B cell (primary cell): ENCODE measurements at regions not wholly inside any gene's neighbourhood (a gene's known extent, or its start where the extent isn't known, plus 50 kb on each side); places are given as distances from the start of the nearest gene placed in this dataset.

ENCODE experiments used
- ATAC-seq: fragments of 200-7000 bp; cut with Tn5 transposase; one replicate; pipeline ENCODE4 v1.10.0; 2021; ENCODE audit warnings: low read depth, mild to moderate bottlenecking, moderate number of reproducible peaks, moderate library complexity
- CTCF ChIA-PET: fragments of 350-600 bp; sonication (Branson Sonifier 250); formaldehyde crosslinking; loops from one replicate; lab custom pipeline; 2021; ENCODE audit warnings: antibody characterized with exemption, inconsistent platforms; lab: Charles Lee
- POLR2A ChIA-PET: fragments of 350-600 bp; sonication (Branson Sonifier 250); formaldehyde crosslinking; loops from one replicate; lab custom pipeline; 2021; ENCODE audit warnings: antibody characterized with exemption; lab: Charles Lee
- DNase-seq: peaks from one replicate; pipeline ENCODE4 v3.0.0; 2013
- H2AFZ ChIP-seq: 2 replicates; pipeline ENCODE4 v1.6.1; 2012; ENCODE audit warnings: mild to moderate bottlenecking, low read depth, low read length; ENCODE audit not compliant: insufficient read depth, poor library complexity, severe bottlenecking
- H3K27ac ChIP-seq, 2 donors: 1 replicate in 1 of 2; 2 replicates in 1 of 2; pipeline ENCODE4 v1.5.1; 2012 to 2013; ENCODE audit warnings: low read length in 2 of 2, mild to moderate bottlenecking in 2 of 2, moderate library complexity in 1 of 2
- H3K27me3 ChIP-seq, 4 experiments: fragments of 200-600 bp in 1 of 4; sonication (generic) in 1 of 4; replicated peaks in 1 of 4; 1 replicate in 2 of 4; 2 replicates in 2 of 4; pipeline versions ENCODE4 v1.6.1 to v1.7.0; 2013 to 2016; ENCODE audit warnings: low read length in 3 of 4, mild to moderate bottlenecking in 2 of 4, mixed read lengths in 1 of 4, moderate library complexity in 1 of 4; ENCODE audit not compliant: insufficient read depth in 4 of 4, control insufficient read depth in 3 of 4; ENCODE audit errors: control extremely low read depth in 1 of 4
- H3K36me3 ChIP-seq, 2 experiments: replicated peaks in 1 of 2; 1 replicate in 1 of 2; 2 replicates in 1 of 2; pipeline versions ENCODE4 v1.6.1 to v1.7.1; 2013; ENCODE audit warnings: low read length in 1 of 2; ENCODE audit not compliant: insufficient read depth in 2 of 2, control insufficient read depth in 1 of 2; ENCODE audit errors: control extremely low read depth in 1 of 2, extremely low read depth in 1 of 2
- H3K4me1 ChIP-seq, 2 donors: fragments of 200-600 bp in 1 of 2; sonication (generic) in 1 of 2; 1 replicate in 1 of 2; 2 replicates in 1 of 2; pipeline versions ENCODE4 v1.5.1 to v1.6.1; 2013 to 2017; ENCODE audit warnings: low read length in 2 of 2; ENCODE audit not compliant: control insufficient read depth in 2 of 2, insufficient read depth in 2 of 2
- H3K4me2 ChIP-seq: replicated peaks from 2 replicates; pipeline ENCODE3; 2012; ENCODE audit warnings: mild to moderate bottlenecking, low read depth, low read length; ENCODE audit not compliant: poor library complexity, severe bottlenecking
- H3K4me3 ChIP-seq, 5 experiments: fragments of 200-600 bp in 1 of 5; sonication (generic) in 1 of 5; 1 replicate in 3 of 5; 2 replicates in 2 of 5; pipeline versions ENCODE4 v1.5.1 to v1.7.0; 2011 to 2016; ENCODE audit warnings: low read length in 4 of 5, mild to moderate bottlenecking in 4 of 5, low read depth in 2 of 5, control low read depth in 1 of 5, moderate library complexity in 1 of 5; ENCODE audit not compliant: insufficient read depth in 1 of 5; ENCODE audit errors: control extremely low read depth in 1 of 5, extremely low read depth in 1 of 5
- H3K79me2 ChIP-seq: fragments of 200-600 bp; sonication (generic); one replicate; pipeline ENCODE4 v1.6.0; 2016; ENCODE audit warnings: low read length; ENCODE audit not compliant: control insufficient read depth, insufficient read depth
- H3K9ac ChIP-seq: fragments of 200-600 bp; sonication (generic); 2 replicates; pipeline ENCODE4 v1.6.1; 2017; ENCODE audit warnings: mild to moderate bottlenecking, low read length, moderate library complexity
- H3K9me3 ChIP-seq, 3 donors: one replicate each; pipeline versions ENCODE4 v1.6.1 to v1.7.1; 2013; ENCODE audit warnings: low read length in 2 of 3; ENCODE audit not compliant: control insufficient read depth in 2 of 3, insufficient read depth in 1 of 3; ENCODE audit errors: control extremely low read depth in 1 of 3
- H4K20me1 ChIP-seq: 2 replicates; pipeline ENCODE4 v1.6.0; 2012; ENCODE audit warnings: mild to moderate bottlenecking, low read length; ENCODE audit not compliant: insufficient read depth, control insufficient read depth, poor library complexity, severe bottlenecking
- H3K27ac Mint-ChIP-seq: one replicate; pipeline ENCODE4 v1.8.0; 2021; ENCODE audit warnings: mixed read lengths
- H3K27me3 Mint-ChIP-seq: one replicate; pipeline ENCODE4 v1.8.0; 2021; ENCODE audit warnings: mixed read lengths
- H3K4me1 Mint-ChIP-seq: one replicate; pipeline ENCODE4 v1.8.0; 2021; ENCODE audit warnings: mixed read lengths
- H3K4me3 Mint-ChIP-seq: one replicate; pipeline ENCODE4 v1.8.0; 2021; ENCODE audit warnings: mixed read lengths
- H3K9me3 Mint-ChIP-seq: one replicate; pipeline ENCODE4 v1.8.0; 2022; ENCODE audit warnings: mixed read lengths; ENCODE audit not compliant: insufficient read depth
- EZH2 ChIP-seq: IDR thresholded peaks from 2 replicates; pipeline ENCODE4 v1.6.1; 2012; ENCODE audit warnings: borderline replicate concordance, low read depth, mild to moderate bottlenecking, moderate library complexity, low read length; ENCODE audit not compliant: insufficient read depth, poor library complexity, severe bottlenecking
- WGBS: methylation state at CpG from one replicate; pipeline ENCODE4 v1.1.5; 2013; ENCODE audit warnings: missing lambda C conversion rate; ENCODE audit not compliant: insufficient coverage; 5-methylcytosine and 5-hydroxymethylcytosine counted together
- intact Hi-C: fragments of 100-400 bp; cut with micrococcal nuclease; formaldehyde crosslinking; loops from one replicate; pipeline ENCODE4 v1.10.0; 2022
- TF ChIP-seq, protein P1 (sequence below): fragments of 200-600 bp; IDR thresholded peaks from one replicate; pipeline ENCODE4 v1.8.0; 2022; ENCODE audit warnings: antibody characterized with exemption, mild to moderate bottlenecking

DNA sequence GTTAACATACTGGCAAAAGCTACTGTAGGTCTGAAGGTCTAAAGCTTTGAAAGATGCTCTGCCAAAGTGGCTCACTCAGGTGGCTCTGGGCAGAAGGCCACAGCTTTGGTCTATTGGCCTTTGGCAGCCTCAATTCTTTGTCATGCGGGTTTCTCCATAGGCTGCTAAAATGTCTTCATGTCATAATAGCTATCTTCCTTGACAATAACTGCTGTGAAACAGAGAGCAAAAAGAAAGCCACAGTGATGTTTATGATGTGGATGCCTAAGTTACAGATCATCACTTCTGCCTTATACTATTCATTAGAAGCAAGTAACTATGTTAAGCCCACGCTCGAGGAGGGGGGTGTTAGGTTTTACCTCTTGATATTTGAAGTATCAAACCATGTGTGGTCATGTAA, 906.1 kb upstream of the CDH9 start:
- H3K4me1 Mint-ChIP-seq: no peaks in the 10 kb centered on the region
- Histone ChIP-seq H3K9ac (no peak overlapping the region), H3K4me1 (no peaks in the 10 kb centered on the region), H4K20me1 (no peaks in the 10 kb centered on the region), H3K27me3 (no peaks in the 10 kb centered on the region), H3K27ac (no peak overlapping the region), H2AFZ (no peak overlapping the region), H3K4me2 (no peak overlapping the region), H3K4me3 (no peak overlapping the region), H3K9me3 (no peaks in the 10 kb centered on the region), H3K36me3 (no peaks in the 10 kb centered on the region), H3K79me2 (no peaks in the 10 kb centered on the region)
- DNase-seq (no peak), ATAC-seq (no peak)
- CTCF ChIA-PET: no interaction called here
- TF ChIP-seq, protein P1, sequence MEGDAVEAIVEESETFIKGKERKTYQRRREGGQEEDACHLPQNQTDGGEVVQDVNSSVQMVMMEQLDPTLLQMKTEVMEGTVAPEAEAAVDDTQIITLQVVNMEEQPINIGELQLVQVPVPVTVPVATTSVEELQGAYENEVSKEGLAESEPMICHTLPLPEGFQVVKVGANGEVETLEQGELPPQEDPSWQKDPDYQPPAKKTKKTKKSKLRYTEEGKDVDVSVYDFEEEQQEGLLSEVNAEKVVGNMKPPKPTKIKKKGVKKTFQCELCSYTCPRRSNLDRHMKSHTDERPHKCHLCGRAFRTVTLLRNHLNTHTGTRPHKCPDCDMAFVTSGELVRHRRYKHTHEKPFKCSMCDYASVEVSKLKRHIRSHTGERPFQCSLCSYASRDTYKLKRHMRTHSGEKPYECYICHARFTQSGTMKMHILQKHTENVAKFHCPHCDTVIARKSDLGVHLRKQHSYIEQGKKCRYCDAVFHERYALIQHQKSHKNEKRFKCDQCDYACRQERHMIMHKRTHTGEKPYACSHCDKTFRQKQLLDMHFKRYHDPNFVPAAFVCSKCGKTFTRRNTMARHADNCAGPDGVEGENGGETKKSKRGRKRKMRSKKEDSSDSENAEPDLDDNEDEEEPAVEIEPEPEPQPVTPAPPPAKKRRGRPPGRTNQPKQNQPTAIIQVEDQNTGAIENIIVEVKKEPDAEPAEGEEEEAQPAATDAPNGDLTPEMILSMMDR: no peak
- no peak for TF ChIP-seq EZH2
- WGBS: no CpG with 5 or more reads among the region's 3 CpGs
- H3K9me3 Mint-ChIP-seq: no peaks in the 10 kb centered on the region
- no peak overlapping the region for H3K4me3 Mint-ChIP-seq
- POLR2A ChIA-PET: no interaction called here
- H3K27ac Mint-ChIP-seq: no peak overlapping the region
- intact Hi-C loops: no loop called here
- no peaks in the 10 kb centered on the region for H3K27me3 Mint-ChIP-seq

DNA sequence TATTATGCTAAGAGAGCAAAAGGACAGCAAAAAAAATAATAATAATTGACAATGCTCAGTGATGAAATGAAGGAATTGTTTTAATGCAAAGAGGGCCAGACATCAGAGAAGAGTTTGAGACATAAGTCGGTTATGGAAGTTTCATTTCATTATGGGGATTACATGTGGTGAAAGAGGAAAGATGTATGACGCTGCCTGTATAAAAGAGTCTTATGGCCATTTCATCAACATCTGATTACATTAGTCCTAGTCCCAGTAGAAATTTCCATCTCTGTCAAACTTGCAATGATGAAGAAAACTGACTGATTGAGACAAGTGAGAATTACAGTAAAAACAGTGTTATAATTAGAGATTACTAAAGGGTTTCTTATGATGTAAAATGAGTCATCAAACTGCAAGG, 900.6 kb upstream of the CDH9 start:
- Histone ChIP-seq H3K9ac (no peak overlapping the region), H3K4me3 (no peak overlapping the region), H3K27me3 (no peaks in the 10 kb centered on the region), H3K27ac (no peak overlapping the region), H2AFZ (no peak overlapping the region), H3K79me2 (no peaks in the 10 kb centered on the region), H3K4me2 (no peak overlapping the region), H3K9me3 (no peaks in the 10 kb centered on the region), H3K36me3 (no peaks in the 10 kb centered on the region), H3K4me1 (no peaks in the 10 kb centered on the region), H4K20me1 (no peaks in the 10 kb centered on the region)
- no peak overlapping the region for H3K4me3 Mint-ChIP-seq
- H3K27ac Mint-ChIP-seq: no peak overlapping the region
- intact Hi-C loops: no loop called here
- ATAC-seq (no peak), DNase-seq (no peak)
- H3K4me1 Mint-ChIP-seq: no peaks in the 10 kb centered on the region
- no peaks in the 10 kb centered on the region for H3K27me3 Mint-ChIP-seq
- no peak for TF ChIP-seq EZH2
- TF ChIP-seq, protein P1: no peak
- WGBS: 100% methylated on average over 1 of the region's 2 CpGs
- POLR2A ChIA-PET: no interaction called here
- no peaks in the 10 kb centered on the region for H3K9me3 Mint-ChIP-seq
- CTCF ChIA-PET: no interaction called here
